GM21723 (cell line): ENCODE measurements at regions not wholly inside any gene's neighbourhood (a gene's known extent, or its start where the extent isn't known, plus 50 kb on each side); places are given as distances from the start of the nearest gene placed in this dataset.

Experiments
- ATAC-seq: cut with Tn5 transposase; IDR thresholded peaks from one replicate; pipeline ENCODE4 v1.9.1; 2021; ENCODE audit warnings: mild to moderate bottlenecking, moderate library complexity; ENCODE audit not compliant: unreplicated experiment

GRCh38 chr4:29521281-29521680, 1198.9 kb upstream of the PCDH7 start:
- no peak for ATAC-seq

GRCh38 chr4:29536745-29537144, 1183.4 kb upstream of the PCDH7 start:
- no peak for ATAC-seq

- ATAC-seq = no peak
These were observed 1181.1 kb upstream of the PCDH7 start for GRCh38 chr4:29538889-29539646.

- no peak for ATAC-seq
These were observed 1179.6 kb upstream of the PCDH7 start for GRCh38 chr4:29540439-29541102.

- ATAC-seq = no peak
These were observed 1178.4 kb upstream of the PCDH7 start for GRCh38 chr4:29541757-29542156.

- ATAC-seq = no peak
These were observed 1170.8 kb upstream of the PCDH7 start for GRCh38 chr4:29549342-29549741.

GRCh38 chr4:29551821-29552220, 1168.3 kb upstream of the PCDH7 start:
- no peak for ATAC-seq

GRCh38 chr4:29553846-29554245, 1166.3 kb upstream of the PCDH7 start:
- ATAC-seq = no peak

- no peak for ATAC-seq
These were observed 1161.4 kb upstream of the PCDH7 start for GRCh38 chr4:29558789-29559188.

GRCh38 chr4:29559286-29559685, 1160.9 kb upstream of the PCDH7 start:
- ATAC-seq = no peak

GRCh38 chr4:29560452-29560851, 1159.7 kb upstream of the PCDH7 start:
- no peak for ATAC-seq

- ATAC-seq = no peak
These were observed 1154.9 kb upstream of the PCDH7 start for GRCh38 chr4:29565256-29565655.

- no peak for ATAC-seq
These were observed 1153.8 kb upstream of the PCDH7 start for GRCh38 chr4:29566371-29566770.

- ATAC-seq = no peak
These were observed 1148.8 kb upstream of the PCDH7 start for GRCh38 chr4:29571322-29571721.

- no peak for ATAC-seq
These were observed 1141.8 kb upstream of the PCDH7 start for GRCh38 chr4:29578329-29578728.

GRCh38 chr4:29581457-29581856, 1138.7 kb upstream of the PCDH7 start:
- no peak for ATAC-seq

- ATAC-seq = no peak
These were observed 1131.6 kb upstream of the PCDH7 start for GRCh38 chr4:29588617-29589016.

GRCh38 chr4:29596228-29596627, 1123.9 kb upstream of the PCDH7 start:
- ATAC-seq = no peak

GRCh38 chr4:29619168-29619567, 1101.0 kb upstream of the PCDH7 start:
- no peak for ATAC-seq

- ATAC-seq = no peak
These were observed 1088.0 kb upstream of the PCDH7 start for GRCh38 chr4:29632199-29632598.

- ATAC-seq = no peak
These were observed 1083.2 kb upstream of the PCDH7 start for GRCh38 chr4:29636961-29637360.

- no peak for ATAC-seq
These were observed 1066.9 kb upstream of the PCDH7 start for GRCh38 chr4:29653221-29653620.

- ATAC-seq = no peak
These were observed 1039.5 kb upstream of the PCDH7 start for GRCh38 chr4:29680644-29681043.
